K562 (cell line): ENCODE measurements at regions not wholly inside any gene's neighbourhood (a gene's known extent, or its start where the extent isn't known, plus 50 kb on each side); places are given as distances from the start of the nearest gene placed in this dataset.

Source experiments
- ATAC-seq: fragments of 200-7000 bp; cut with Tn5 transposase; 3 replicates; pipeline ENCODE4 v1.9.1; 2020; ENCODE audit warnings: moderate library complexity
- BruUV-seq: library from RNA; stranded (reverse); fragments of 400-500 nt; replicated peaks from 2 replicates; lab custom pipeline; 2021; lab: Mats Ljungman, UMichigan
- CTCF ChIA-PET: fragments of 300-600 bp; formaldehyde crosslinking; extraction: SDS; loops from one replicate; lab custom pipeline; 2021; ENCODE audit warnings: low intra/inter-chr PET ratio; lab: Yijun Ruan, JAX
- POLR2A ChIA-PET: fragments of 300-600, 350-650 bp; sonication (Branson Sonifier 250); formaldehyde crosslinking; extraction: SDS; loops from one replicate; lab custom pipeline; 2021; ENCODE audit warnings: antibody characterized with exemption, inconsistent platforms; lab: Yijun Ruan, JAX
- DNase-seq, 4 experiments: peaks; one replicate each; pipeline versions ENCODE4 v3.0.0 to v3.0.0-alpha.2; 2011 to 2018; ENCODE audit warnings: low spot score in 3 of 4, mixed read lengths in 3 of 4; ENCODE audit errors: extremely low read depth in 1 of 4
- FAIRE-seq: peaks from 2 replicates; lab custom pipeline; 2011; peaks lifted over from hg19 to GRCh38; lab: Jason Lieb, UNC
- H2AFZ ChIP-seq: 2 replicates; pipeline ENCODE4 v1.6.0; 2011; ENCODE audit warnings: low read depth, low read length, control low read depth, inconsistent platforms
- H3K27ac ChIP-seq: fragments of 200-600 bp; 3 replicates; pipeline ENCODE4 v1.8.0; 2011; ENCODE audit warnings: low read depth, mild to moderate bottlenecking, control low read depth, inconsistent platforms, low read length, moderate library complexity, mixed read lengths; ENCODE audit errors: extremely low read depth
- H3K27me3 ChIP-seq, 2 experiments: fragments of 300-600 bp in 1 of 2; 2 replicates in 1 of 2; 3 replicates in 1 of 2; pipeline versions ENCODE4 v1.6.0 to v1.8.0; 2011; ENCODE audit warnings: inconsistent platforms in 2 of 2, low read length in 2 of 2, mild to moderate bottlenecking in 1 of 2, mixed read lengths in 1 of 2, moderate library complexity in 1 of 2; ENCODE audit not compliant: control insufficient read depth in 2 of 2, insufficient read depth in 2 of 2
- H3K36me3 ChIP-seq: fragments of 300-600 bp; 3 replicates; pipeline ENCODE4 v1.8.0; 2011; ENCODE audit warnings: mild to moderate bottlenecking, low read length, inconsistent platforms; ENCODE audit not compliant: control insufficient read depth, insufficient read depth
- H3K4me1 ChIP-seq, 2 experiments: fragments of 200-600 bp in 1 of 2; replicated peaks in 1 of 2; 2 replicates in 1 of 2; 3 replicates in 1 of 2; pipeline versions ENCODE4 v1.5.1 to v1.8.0; 2011; ENCODE audit warnings: inconsistent platforms in 2 of 2, low read length in 2 of 2, mild to moderate bottlenecking in 1 of 2, mixed read lengths in 1 of 2, moderate library complexity in 1 of 2; ENCODE audit not compliant: control insufficient read depth in 2 of 2, insufficient read depth in 2 of 2
- H3K4me2 ChIP-seq: 2 replicates; pipeline ENCODE4 v1.6.1; 2011; ENCODE audit warnings: low read length, control low read depth, inconsistent platforms, mixed read lengths; ENCODE audit not compliant: insufficient read depth
- H3K4me3 ChIP-seq: fragments of 200-600 bp; sonication (generic), shearing (Covaris generic); 2 replicates; pipeline ENCODE4 v1.5.1; 2016; ENCODE audit warnings: control low read depth, inconsistent platforms
- H3K79me2 ChIP-seq: fragments of 200-600 bp; 3 replicates; pipeline ENCODE4 v1.8.0; 2011; ENCODE audit warnings: low read length, inconsistent platforms; ENCODE audit not compliant: control insufficient read depth, insufficient read depth
- H3K9ac ChIP-seq, 2 experiments: 2 replicates each; pipeline versions ENCODE4 v1.6.0 to v1.6.1; 2011; ENCODE audit warnings: low read depth in 2 of 2, low read length in 2 of 2, control low read depth in 1 of 2, inconsistent platforms in 1 of 2, mild to moderate bottlenecking in 1 of 2, mixed read lengths in 1 of 2; ENCODE audit not compliant: insufficient read depth in 1 of 2
- H3K9me1 ChIP-seq: one replicate; pipeline ENCODE4 v1.6.0; 2011; ENCODE audit warnings: inconsistent platforms, mild to moderate bottlenecking, low read length, moderate library complexity; ENCODE audit not compliant: control insufficient read depth, insufficient read depth
- H3K9me3 ChIP-seq: replicated peaks from 2 replicates; pipeline ENCODE4 v1.5.1; 2011; ENCODE audit warnings: low read depth, low read length, inconsistent platforms; ENCODE audit not compliant: control insufficient read depth, insufficient read depth
- H4K20me1 ChIP-seq: replicated peaks from 2 replicates; pipeline ENCODE4 v1.6.1; 2011; ENCODE audit warnings: low read length, inconsistent platforms, mixed read lengths; ENCODE audit not compliant: control insufficient read depth, insufficient read depth
- BACH1 ChIP-seq: fragments of 200-800 bp; sonication (Bioruptor generic); IDR thresholded peaks from 2 replicates; pipeline ENCODE4 v1.6.1; 2016; ENCODE audit warnings: missing genetic modification characterization, missing compliant biosample characterization
- BCL6 ChIP-seq: fragments of 250-450 bp; sonication (Bioruptor Pico); IDR thresholded peaks from 2 replicates; pipeline ENCODE4 v1.4.0; 2020
- EZH2 ChIP-seq: IDR thresholded peaks from 2 replicates; pipeline ENCODE4 v1.6.1; 2012; ENCODE audit warnings: low read depth, mild to moderate bottlenecking, inconsistent platforms, low read length, borderline replicate concordance
- FOXM1 ChIP-seq, 2 experiments: fragments of 450-650 bp in 1 of 2; sonication (generic) in 1 of 2; formaldehyde crosslinking in 1 of 2; IDR thresholded peaks; 2 replicates each; pipeline versions ENCODE4 v1.6.1 to v1.9.0; 2017 to 2022; ENCODE audit warnings: low read depth in 2 of 2, mild to moderate bottlenecking in 2 of 2, missing genetic modification reagents in 1 of 2, moderate library complexity in 1 of 2
- GATAD2B ChIP-seq: fragments of 450-650 bp; IDR thresholded peaks from 2 replicates; pipeline ENCODE4 v1.6.1; 2017; ENCODE audit warnings: mild to moderate bottlenecking, borderline replicate concordance
- KHSRP ChIP-seq: fragments of 450-650 bp; IDR thresholded peaks from 2 replicates; pipeline ENCODE4 v1.6.1; 2017
- RBM39 ChIP-seq: fragments of 200-400 bp; formaldehyde crosslinking; optimal IDR thresholded peaks from 2 replicates; pipeline ENCODE3; 2018; ENCODE audit warnings: low read depth, low read length
- RFX7 ChIP-seq: fragments of 250-450 bp; sonication (Bioruptor Pico); IDR thresholded peaks from 2 replicates; pipeline ENCODE4 v1.5.1; 2021; ENCODE audit warnings: mild to moderate bottlenecking
- SRF ChIP-seq, 2 experiments: fragments of 250-450, 450-650 bp in 1 of 2; sonication (Bioruptor Pico) in 1 of 2; sonication (generic) in 1 of 2; formaldehyde crosslinking; IDR thresholded peaks; 2 replicates each; pipeline versions ENCODE4 v1.5.0 to v1.5.1; 2020 to 2022; ENCODE audit warnings: mild to moderate bottlenecking in 1 of 2, missing genetic modification reagents in 1 of 2
- ZC3H8 ChIP-seq: fragments of 450-650 bp; IDR thresholded peaks from 2 replicates; pipeline ENCODE4 v1.6.1; 2017
- ZNF699 ChIP-seq: fragments of 250-450 bp; sonication (Bioruptor Pico); IDR thresholded peaks from 2 replicates; pipeline ENCODE4 v1.8.0; 2021; ENCODE audit warnings: mild to moderate bottlenecking, moderate library complexity; ENCODE audit not compliant: insufficient replicate concordance
- WGBS: fragments of 100-300 bp; shearing (Covaris generic); methylation state at CpG from one replicate; pipeline ENCODE4 v1.1.6; 2016; ENCODE audit warnings: low coverage, mixed read lengths; ENCODE audit not compliant: insufficient coverage; ENCODE audit errors: missing lambda C conversion rate; 5-methylcytosine and 5-hydroxymethylcytosine counted together
- in situ Hi-C: fragments of 300-500 bp; cut with MboI; formaldehyde crosslinking; loops from 4 replicates; pipeline ENCODE4 v1.15.0; 2018; ENCODE audit warnings: inconsistent platforms, mixed read lengths
- intact Hi-C: fragments of 100-400 bp; cut with micrococcal nuclease; formaldehyde crosslinking; loops from 2 replicates; pipeline ENCODE4 v1.14.2; 2022
- TF ChIP-seq, protein P1 (sequence below), 2 experiments: fragments of 450-650 bp in 1 of 2; sonication (generic) in 1 of 2; formaldehyde crosslinking in 1 of 2; IDR thresholded peaks in 1 of 2; conservative IDR thresholded peaks in 1 of 2; 2 replicates each; pipeline versions ENCODE4 v1.6.1 to v1.8.1; 2016 to 2023; ENCODE audit warnings: mild to moderate bottlenecking in 2 of 2, moderate library complexity in 2 of 2, inconsistent platforms in 1 of 2, missing genetic modification reagents in 1 of 2
- TF ChIP-seq, protein P2 (sequence below): fragments of 250-450 bp; sonication (Bioruptor Pico); IDR thresholded peaks from 2 replicates; pipeline ENCODE4 v1.5.0; 2022; ENCODE audit warnings: mild to moderate bottlenecking
- TF ChIP-seq, protein P3 (sequence below): sonication (generic); formaldehyde crosslinking; IDR thresholded peaks from 2 replicates; pipeline ENCODE4 v1.8.1; 2023; ENCODE audit warnings: mild to moderate bottlenecking, missing genetic modification reagents

DNA sequence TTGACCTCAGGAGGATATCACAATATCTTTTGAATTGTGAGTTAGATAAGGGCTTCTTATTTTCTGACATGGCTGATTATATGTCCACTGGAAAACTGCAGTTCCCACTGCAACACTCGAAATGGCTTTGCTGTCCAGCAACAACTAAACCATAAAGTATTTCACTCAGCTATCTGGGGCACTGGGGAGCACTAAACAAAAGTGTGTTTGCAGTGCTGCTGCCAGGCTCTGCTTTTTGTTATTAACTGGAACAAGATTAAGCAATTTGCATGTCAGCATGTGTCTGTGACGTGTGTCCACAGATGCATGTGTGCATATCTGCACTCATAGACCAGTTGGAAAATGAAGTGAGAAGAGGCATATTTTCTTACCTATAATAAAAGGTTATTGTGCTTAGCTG is 107.8 kb upstream of the CCN2 start:
- no peak overlapping the region for H3K27ac ChIP-seq
- 0% methylated on average over 2 of the region's 2 CpGs for WGBS
- no peak overlapping the region for H3K9ac ChIP-seq
- intact Hi-C loops, result no loop called here
- H3K4me1 ChIP-seq, result no peaks in the 10 kb centered on the region
- no peak overlapping the region for H3K4me3 ChIP-seq
- ChIA-PET CTCF (no interaction called here), POLR2A (no interaction called here)
- no peaks in the 10 kb centered on the region for H4K20me1 ChIP-seq
- ATAC-seq (no peak), FAIRE-seq (no peak), DNase-seq (no peak)
- H3K9me1 ChIP-seq, result no peaks in the 10 kb centered on the region
- no peaks in the 10 kb centered on the region for H3K36me3 ChIP-seq
- no TSS peak for BruUV-seq
- no peak for TF ChIP-seq RFX7 (CRISPR knock-in tag)
- no peak for TF ChIP-seq ZNF699 (CRISPR knock-in tag)
- no peak for TF ChIP-seq SRF (CRISPR knock-in tag; IDR thresholded peaks at IDR 0.05)
- TF ChIP-seq, protein P1, sequence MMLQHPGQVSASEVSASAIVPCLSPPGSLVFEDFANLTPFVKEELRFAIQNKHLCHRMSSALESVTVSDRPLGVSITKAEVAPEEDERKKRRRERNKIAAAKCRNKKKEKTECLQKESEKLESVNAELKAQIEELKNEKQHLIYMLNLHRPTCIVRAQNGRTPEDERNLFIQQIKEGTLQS (IDR thresholded peaks at IDR 0.05), result no peak
- TF ChIP-seq, protein P1 (CRISPR knock-in tag; conservative IDR thresholded peaks at IDR 0.05), result no peak
- no peak for TF ChIP-seq RBM39
- TF ChIP-seq BACH1 (tag), result no peak
- TF ChIP-seq, protein P2, sequence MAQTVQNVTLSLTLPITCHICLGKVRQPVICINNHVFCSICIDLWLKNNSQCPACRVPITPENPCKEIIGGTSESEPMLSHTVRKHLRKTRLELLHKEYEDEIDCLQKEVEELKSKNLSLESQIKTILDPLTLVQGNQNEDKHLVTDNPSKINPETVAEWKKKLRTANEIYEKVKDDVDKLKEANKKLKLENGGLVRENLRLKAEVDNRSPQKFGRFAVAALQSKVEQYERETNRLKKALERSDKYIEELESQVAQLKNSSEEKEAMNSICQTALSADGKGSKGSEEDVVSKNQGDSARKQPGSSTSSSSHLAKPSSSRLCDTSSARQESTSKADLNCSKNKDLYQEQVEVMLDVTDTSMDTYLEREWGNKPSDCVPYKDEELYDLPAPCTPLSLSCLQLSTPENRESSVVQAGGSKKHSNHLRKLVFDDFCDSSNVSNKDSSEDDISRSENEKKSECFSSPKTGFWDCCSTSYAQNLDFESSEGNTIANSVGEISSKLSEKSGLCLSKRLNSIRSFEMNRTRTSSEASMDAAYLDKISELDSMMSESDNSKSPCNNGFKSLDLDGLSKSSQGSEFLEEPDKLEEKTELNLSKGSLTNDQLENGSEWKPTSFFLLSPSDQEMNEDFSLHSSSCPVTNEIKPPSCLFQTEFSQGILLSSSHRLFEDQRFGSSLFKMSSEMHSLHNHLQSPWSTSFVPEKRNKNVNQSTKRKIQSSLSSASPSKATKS (CRISPR knock-in tag), result no peak
- TF ChIP-seq BCL6 (CRISPR knock-in tag), result no peak
- TF ChIP-seq FOXM1 (IDR thresholded peaks at IDR 0.05; ENCODE audit: low read depth), result no peak
- TF ChIP-seq FOXM1 (CRISPR knock-in tag; IDR thresholded peaks at IDR 0.05; ENCODE audit: low read depth), result no peak
- TF ChIP-seq GATAD2B, result no peak
- TF ChIP-seq KHSRP, result no peak
- TF ChIP-seq EZH2, result no peak
- TF ChIP-seq, protein P3, sequence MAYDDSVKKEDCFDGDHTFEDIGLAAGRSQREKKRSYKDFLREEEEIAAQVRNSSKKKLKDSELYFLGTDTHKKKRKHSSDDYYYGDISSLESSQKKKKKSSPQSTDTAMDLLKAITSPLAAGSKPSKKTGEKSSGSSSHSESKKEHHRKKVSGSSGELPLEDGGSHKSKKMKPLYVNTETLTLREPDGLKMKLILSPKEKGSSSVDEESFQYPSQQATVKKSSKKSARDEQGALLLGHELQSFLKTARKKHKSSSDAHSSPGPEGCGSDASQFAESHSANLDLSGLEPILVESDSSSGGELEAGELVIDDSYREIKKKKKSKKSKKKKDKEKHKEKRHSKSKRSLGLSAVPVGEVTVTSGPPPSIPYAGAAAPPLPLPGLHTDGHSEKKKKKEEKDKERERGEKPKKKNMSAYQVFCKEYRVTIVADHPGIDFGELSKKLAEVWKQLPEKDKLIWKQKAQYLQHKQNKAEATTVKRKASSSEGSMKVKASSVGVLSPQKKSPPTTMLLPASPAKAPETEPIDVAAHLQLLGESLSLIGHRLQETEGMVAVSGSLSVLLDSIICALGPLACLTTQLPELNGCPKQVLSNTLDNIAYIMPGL, result no peak
- no peak for TF ChIP-seq ZC3H8
- in situ Hi-C loops, result no loop called here
- no peaks in the 10 kb centered on the region for H3K27me3 ChIP-seq
- H3K9me3 ChIP-seq, result peaks cover 2% of the 10 kb centered on the region; the same call in 1 of the 2 replicates
- H3K79me2 ChIP-seq, result no peaks in the 10 kb centered on the region
- H2AFZ ChIP-seq, result no peak overlapping the region
- no peak overlapping the region for H3K4me2 ChIP-seq
